ENCODE measurements at regions not wholly inside any gene's neighbourhood (a gene's known extent, or its start where the extent isn't known, plus 50 kb on each side); places are given as distances from the start of the nearest gene placed in this dataset.

DNA sequence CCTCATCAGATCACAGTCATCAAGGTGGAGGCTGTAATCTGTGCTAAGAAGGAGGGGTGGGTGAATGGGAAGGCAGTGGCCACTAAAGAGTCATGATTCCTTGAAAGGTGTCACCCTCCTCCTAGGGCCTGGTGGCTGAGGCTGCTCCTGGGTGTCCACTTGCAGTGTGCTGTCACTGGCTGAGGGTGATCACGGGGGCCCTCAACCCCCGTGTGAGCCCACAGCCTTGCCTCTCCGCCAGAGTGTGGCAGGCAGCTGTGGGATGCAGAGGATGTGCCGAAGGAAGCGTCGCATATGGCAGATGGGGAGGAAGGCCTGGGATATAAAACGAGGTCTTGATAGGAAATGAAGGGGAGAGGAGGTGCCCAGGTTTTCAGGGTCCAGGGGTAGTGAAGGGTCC lies 476.5 kb downstream of the PTPRU start:
- no peak for DNase-seq (ENCODE audit: low read depth, low spot score)
- no peaks in the 10 kb centered on the region for H3K9me3 ChIP-seq (ENCODE audit: control insufficient read depth, low read depth, low read length)
- no peak for TF ChIP-seq EZH2 (IDR thresholded peaks at IDR 0.05; ENCODE audit: low read length)
- TF ChIP-seq, protein P1, sequence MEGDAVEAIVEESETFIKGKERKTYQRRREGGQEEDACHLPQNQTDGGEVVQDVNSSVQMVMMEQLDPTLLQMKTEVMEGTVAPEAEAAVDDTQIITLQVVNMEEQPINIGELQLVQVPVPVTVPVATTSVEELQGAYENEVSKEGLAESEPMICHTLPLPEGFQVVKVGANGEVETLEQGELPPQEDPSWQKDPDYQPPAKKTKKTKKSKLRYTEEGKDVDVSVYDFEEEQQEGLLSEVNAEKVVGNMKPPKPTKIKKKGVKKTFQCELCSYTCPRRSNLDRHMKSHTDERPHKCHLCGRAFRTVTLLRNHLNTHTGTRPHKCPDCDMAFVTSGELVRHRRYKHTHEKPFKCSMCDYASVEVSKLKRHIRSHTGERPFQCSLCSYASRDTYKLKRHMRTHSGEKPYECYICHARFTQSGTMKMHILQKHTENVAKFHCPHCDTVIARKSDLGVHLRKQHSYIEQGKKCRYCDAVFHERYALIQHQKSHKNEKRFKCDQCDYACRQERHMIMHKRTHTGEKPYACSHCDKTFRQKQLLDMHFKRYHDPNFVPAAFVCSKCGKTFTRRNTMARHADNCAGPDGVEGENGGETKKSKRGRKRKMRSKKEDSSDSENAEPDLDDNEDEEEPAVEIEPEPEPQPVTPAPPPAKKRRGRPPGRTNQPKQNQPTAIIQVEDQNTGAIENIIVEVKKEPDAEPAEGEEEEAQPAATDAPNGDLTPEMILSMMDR (optimal IDR thresholded peaks at IDR 0.05 in 1 of 3, IDR thresholded peaks at IDR 0.05 in 1 of 3, conservative IDR thresholded peaks at IDR 0.05 in 1 of 3; ENCODE audit: extremely low read depth in 1 of 3, insufficient read depth in 2 of 3, low read length in 3 of 3), result no peak
- no peak overlapping the region for H3K27ac ChIP-seq (ENCODE audit: control insufficient read depth, insufficient read depth, low read length)
- H3K4me1 ChIP-seq (ENCODE audit: control insufficient read depth, extremely low read depth, insufficient read depth, low read length), result peaks cover 48% of the 10 kb centered on the region
- H3K36me3 ChIP-seq (ENCODE audit: control insufficient read depth in 2 of 2, extremely low read depth in 1 of 2, insufficient read depth in 2 of 2, low read length in 2 of 2), result no peaks in the 10 kb centered on the region
- H2AFZ ChIP-seq (ENCODE audit: control insufficient read depth, low read length), result no peak overlapping the region
- no peaks in the 10 kb centered on the region for H3K27me3 ChIP-seq (ENCODE audit: control insufficient read depth, extremely low read depth, insufficient read depth, low read length)
- no peak overlapping the region for H3K9ac ChIP-seq (ENCODE audit: control insufficient read depth, extremely low read depth, insufficient read depth, low read length)
- FAIRE-seq, result no peak
- dilution Hi-C loops (cut with MboI; ENCODE audit: extremely low pct_ligation_motif_present, low sequenced_read_pairs), result no loop called here
- H4K20me1 ChIP-seq (ENCODE audit: control insufficient read depth, extremely low read depth, insufficient read depth, low read length), result no peaks in the 10 kb centered on the region
- no peaks in the 10 kb centered on the region for H3K79me2 ChIP-seq (ENCODE audit: control insufficient read depth, insufficient read depth, low read length)
- no peak overlapping the region for H3K4me3 ChIP-seq (ENCODE audit: control insufficient read depth in 2 of 3, extremely low read depth in 1 of 3, insufficient read depth in 2 of 3, low read depth in 1 of 3, low read length in 3 of 3)
- H3K4me2 ChIP-seq (ENCODE audit: control insufficient read depth, extremely low read depth, insufficient read depth, low read depth, low read length), result no peak overlapping the region
- H3K9me1 ChIP-seq (ENCODE audit: control insufficient read depth, extremely low read depth, insufficient read depth, low read length), result peaks cover 2% of the 10 kb centered on the region

DNA sequence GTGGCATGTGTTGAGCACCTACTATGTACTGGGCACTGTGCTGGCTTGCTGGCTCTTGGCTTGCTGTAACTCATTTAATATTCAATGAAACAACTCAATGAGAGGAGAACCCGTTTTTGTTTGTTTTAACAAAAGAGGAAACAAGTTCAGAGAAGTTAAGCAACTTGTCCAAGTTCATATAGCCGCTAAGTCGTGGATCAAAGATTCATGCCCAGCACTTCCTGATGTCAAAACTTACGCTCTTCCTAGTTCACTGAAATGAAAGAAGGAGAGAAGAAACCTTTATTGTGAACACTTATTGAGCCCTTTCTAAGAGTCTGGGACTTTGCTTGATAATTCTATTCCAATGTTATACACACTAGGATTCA lies 475.9 kb downstream of the PTPRU start:
- H3K27me3 ChIP-seq (ENCODE audit: control insufficient read depth, extremely low read depth, insufficient read depth, low read length), result no peaks in the 10 kb centered on the region
- H3K9me1 ChIP-seq (ENCODE audit: control insufficient read depth, extremely low read depth, insufficient read depth, low read length), result peaks cover 2% of the 10 kb centered on the region
- H3K4me1 ChIP-seq (ENCODE audit: control insufficient read depth, extremely low read depth, insufficient read depth, low read length), result peaks cover 50% of the 10 kb centered on the region
- peak overlapping the region in 1 of 3 experiments; percentile 16 for H3K4me3 ChIP-seq (ENCODE audit: control insufficient read depth in 2 of 3, extremely low read depth in 1 of 3, insufficient read depth in 2 of 3, low read depth in 1 of 3, low read length in 3 of 3)
- H3K9ac ChIP-seq (ENCODE audit: control insufficient read depth, extremely low read depth, insufficient read depth, low read length), result no peak overlapping the region
- dilution Hi-C loops (cut with MboI; ENCODE audit: extremely low pct_ligation_motif_present, low sequenced_read_pairs), result no loop called here
- no peaks in the 10 kb centered on the region for H3K9me3 ChIP-seq (ENCODE audit: control insufficient read depth, low read depth, low read length)
- DNase-seq (ENCODE audit: low read depth, low spot score) (no peak), FAIRE-seq (no peak)
- H2AFZ ChIP-seq (ENCODE audit: control insufficient read depth, low read length), result no peak overlapping the region
- H3K79me2 ChIP-seq (ENCODE audit: control insufficient read depth, insufficient read depth, low read length), result no peaks in the 10 kb centered on the region
- no peak for TF ChIP-seq EZH2 (IDR thresholded peaks at IDR 0.05; ENCODE audit: low read length)
- TF ChIP-seq, protein P1 (optimal IDR thresholded peaks at IDR 0.05 in 1 of 3, IDR thresholded peaks at IDR 0.05 in 1 of 3, conservative IDR thresholded peaks at IDR 0.05 in 1 of 3; ENCODE audit: extremely low read depth in 1 of 3, insufficient read depth in 2 of 3, low read length in 3 of 3), result no peak
- no peak overlapping the region for H3K27ac ChIP-seq (ENCODE audit: control insufficient read depth, insufficient read depth, low read length)
- H3K4me2 ChIP-seq (ENCODE audit: control insufficient read depth, extremely low read depth, insufficient read depth, low read depth, low read length), result peak overlapping the region; percentile 59
- H4K20me1 ChIP-seq (ENCODE audit: control insufficient read depth, extremely low read depth, insufficient read depth, low read length), result no peaks in the 10 kb centered on the region
- H3K36me3 ChIP-seq (ENCODE audit: control insufficient read depth in 2 of 2, extremely low read depth in 1 of 2, insufficient read depth in 2 of 2, low read length in 2 of 2), result no peaks in the 10 kb centered on the region

Data from keratinocyte (primary cell).